Hindlimb muscle (tissue), 1 donor: ENCODE measurements at regions not wholly inside any gene's neighbourhood (a gene's known extent, or its start where the extent isn't known, plus 50 kb on each side); places are given as distances from the start of the nearest gene placed in this dataset.

Source experiments
- DNase-seq: peaks from one replicate; pipeline ENCODE4 v3.0.0-alpha.2; 2013

DNA sequence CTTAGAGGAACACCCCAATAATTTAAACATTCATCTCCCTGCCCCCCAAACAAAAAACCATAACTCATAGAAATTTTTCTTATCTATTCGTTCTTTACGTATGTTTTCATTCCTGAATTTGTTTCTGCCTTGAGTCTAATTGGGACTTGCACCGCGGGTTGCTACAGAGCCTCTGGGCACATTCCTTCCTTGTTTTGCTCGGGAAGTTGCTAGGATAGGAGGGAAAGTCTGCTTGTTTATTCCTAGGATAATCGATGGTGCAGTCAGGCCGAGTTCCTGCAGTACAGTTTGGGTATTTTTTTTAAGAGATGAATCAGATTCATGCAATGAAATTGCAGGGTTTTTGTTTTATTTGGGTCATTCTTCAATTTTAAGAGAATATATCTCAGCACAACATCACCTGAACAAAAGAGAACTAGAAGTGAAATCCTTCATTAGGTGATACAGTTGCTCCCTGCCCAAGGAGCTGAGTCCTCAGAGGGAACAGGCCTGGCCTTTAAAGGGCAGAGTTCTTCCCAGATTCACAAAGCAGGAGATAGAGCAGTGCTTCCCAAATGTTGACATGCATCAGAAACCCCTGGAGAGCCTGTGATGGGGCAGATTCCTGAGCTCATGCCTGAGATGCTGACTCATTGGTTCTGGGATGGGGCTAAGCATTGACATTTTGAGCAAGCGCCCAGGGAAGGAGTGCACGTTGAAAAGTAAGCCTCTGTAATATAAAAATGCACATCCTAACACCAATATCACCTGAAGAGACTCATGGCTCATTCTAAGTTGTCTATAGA lies 114.9 kb upstream of the FAM9B start:
- DNase-seq, result no peak

DNA sequence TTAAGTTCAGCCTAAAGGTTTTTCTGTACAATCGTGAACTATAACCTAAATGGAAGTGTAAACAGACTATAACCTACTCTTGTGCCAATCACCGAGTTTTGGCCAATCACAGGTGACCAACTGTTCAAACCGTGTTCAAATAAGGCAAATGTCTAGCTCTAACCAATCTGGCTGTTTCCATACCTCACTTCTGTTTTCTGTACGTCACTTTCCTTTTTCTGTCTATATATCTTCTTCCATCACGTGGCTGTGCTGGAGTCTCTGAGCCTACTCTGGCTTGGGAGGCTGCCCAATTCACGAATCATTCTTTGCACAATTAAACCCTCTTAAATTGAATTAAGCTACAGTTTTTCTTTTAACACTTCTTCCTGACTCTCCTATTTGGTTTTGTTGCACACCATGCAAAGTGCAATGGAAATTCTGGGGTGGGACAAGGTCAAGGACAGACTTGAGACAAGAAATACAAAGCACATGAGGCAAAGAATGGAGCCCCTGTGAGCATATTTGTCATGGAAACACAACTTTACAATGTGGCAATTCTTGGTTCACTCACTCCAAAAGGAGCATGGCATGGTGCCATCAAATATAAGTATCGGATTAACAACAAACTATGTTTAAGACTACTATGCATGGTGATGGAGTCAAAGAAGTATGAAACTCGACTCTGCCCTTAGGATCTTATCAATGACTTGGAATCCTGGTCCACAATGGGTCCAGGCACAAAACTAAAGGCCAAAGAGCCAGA lies 115.7 kb upstream of the FAM9B start:
- DNase-seq, result no peak

DNA sequence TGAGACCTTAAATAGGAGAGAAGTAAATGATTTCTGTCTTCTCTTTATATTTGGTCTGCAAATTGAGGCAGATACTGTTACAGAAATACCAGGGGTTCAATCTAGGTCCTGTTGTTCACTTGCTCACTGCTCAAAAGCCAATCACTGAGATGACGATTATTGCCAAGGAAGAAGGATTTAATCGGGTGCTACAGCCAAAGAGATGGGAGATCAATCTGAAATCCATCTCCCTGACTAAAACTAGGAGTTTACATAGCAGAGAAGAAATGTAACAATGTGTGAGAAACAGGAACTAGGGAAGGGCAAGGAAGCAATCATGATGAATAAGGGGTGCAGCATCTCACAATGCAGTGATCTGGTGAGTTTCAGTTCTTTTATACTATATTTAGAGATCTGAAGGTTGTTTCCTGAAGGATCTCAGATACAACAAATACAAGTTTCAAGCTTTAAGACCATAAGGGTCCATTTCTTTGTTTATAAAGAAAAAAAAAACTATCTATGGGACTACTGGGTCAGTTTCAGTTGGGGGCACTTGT lies 117.9 kb upstream of the FAM9B start:
- DNase-seq, result no peak

DNA sequence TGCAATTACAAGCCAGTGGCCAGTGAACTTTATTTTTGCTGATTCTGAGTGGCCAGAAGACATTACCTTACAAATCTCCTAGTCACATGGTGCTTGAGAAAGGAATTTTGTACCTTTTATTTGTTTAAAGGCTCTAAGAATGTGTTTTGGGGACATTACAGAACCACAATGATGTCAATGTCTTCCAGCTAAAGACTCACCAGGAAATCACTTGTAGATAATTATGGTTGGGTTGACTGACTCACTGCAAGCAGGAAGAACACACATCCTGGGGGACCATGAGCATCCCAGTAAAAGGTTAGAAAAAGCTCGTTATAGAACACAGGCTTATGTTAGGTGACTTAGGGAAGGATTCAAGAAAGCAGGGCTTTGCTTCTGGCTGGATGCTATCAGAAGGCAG lies 119.4 kb upstream of the FAM9B start:
- DNase-seq, result no peak

DNA sequence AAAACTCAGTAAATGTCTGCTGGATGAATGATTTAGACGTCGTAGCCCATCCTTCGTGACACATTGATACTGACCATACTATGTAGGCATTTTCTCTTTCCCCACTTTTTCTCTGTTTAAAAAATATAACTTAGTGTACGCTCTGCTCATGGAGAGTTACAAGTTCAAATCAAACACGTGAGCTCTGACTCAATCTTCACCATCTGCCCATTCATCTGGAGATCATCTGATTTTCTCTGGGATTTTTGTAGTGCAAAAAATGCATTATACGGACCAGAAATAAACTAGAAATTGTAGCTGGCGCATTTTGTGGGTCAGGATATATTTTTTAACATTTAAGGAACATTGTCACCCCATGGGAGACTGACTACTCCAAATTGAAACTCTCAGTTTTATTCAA lies 124.7 kb upstream of the FAM9B start:
- no peak for DNase-seq

DNA sequence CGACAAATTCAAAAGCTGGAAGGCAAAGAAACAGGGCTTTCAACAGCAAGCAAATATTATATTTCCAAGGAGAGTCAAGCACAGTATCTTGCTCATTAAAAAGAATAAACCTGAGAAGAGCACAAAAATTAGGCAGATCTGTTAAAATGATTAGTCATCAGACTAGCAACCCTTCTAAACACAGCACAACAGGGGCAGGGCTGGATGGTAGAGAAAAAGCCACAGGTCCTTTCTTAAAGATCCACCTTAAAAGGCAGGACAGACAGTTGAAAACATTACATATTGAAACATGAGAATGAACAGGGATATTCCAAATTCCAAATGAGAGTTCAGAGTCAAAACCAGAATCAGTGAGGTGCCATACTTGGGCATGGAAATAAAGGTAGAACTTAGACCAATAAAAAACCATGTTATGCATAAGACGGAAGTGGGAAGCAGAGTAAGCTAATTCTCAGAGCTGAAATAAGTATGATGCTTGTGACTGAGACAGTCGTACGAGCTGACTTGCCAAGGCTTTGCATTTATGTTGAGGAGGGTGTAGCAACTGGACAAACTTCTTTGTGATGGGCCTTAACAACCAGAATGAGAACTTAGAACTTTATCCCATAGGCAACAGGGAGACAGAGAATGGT lies 126.9 kb upstream of the FAM9B start:
- no peak for DNase-seq

DNA sequence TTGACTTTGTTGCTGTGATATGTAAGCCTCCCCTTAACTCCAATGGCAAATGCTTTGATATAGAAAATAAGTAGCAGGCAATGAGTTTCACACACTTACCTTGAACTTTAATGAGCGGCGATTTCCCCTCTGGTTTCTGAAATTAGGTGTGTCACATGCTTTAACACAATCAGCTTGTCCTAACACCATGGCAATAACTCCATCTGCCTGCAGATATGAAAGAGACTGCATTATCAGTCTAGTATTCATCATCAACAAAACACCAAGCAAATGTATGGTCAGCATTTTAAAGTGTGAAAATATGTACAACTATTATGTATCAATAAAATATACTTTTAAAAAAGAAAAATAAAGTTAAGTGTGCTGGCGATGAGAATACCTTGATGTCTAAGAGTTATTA lies 128.8 kb upstream of the FAM9B start:
- DNase-seq, result no peak

DNA sequence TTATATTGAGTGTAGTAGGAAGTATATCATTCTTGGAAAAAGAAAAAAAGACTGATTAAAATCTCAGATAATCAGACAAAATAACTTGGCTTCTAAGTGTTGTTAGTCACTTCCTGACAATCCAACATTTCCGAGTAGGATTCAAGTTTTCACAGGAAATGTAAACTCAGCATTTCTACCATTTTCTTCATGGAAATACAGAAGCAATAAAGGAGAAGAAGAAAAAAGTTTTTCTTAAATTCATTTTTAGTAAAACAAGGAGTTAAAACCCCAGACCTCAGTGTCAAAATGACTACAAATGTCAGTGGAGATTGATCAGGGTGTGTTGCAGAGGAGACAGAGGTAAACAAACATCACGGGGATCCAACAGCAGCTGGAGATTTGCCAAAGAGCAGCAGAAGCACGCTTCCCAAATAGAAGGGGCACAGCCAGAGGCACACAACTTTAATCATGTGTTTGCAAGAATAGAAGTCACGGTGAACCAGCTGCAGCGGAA lies 129.3 kb upstream of the FAM9B start:
- DNase-seq, result no peak

DNA sequence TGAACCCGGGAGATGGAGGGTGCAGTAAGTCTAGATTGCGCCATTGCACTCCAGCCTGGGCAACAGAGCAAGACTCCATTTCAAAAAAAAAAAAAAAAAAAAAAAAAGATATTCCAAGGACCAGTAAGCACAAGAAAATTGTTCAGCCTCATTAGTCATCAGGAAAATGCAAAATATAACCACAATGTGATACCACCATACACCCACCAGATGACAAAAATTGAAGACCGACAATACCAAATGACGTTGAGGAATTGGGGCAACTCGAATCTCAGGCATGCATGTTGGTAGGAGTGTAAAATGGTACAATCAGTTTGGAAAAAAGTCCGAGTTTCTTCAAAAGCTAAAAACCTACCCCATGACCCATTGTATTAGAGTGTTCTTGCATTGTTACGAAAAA lies 130.2 kb upstream of the FAM9B start:
- DNase-seq, result no peak

DNA sequence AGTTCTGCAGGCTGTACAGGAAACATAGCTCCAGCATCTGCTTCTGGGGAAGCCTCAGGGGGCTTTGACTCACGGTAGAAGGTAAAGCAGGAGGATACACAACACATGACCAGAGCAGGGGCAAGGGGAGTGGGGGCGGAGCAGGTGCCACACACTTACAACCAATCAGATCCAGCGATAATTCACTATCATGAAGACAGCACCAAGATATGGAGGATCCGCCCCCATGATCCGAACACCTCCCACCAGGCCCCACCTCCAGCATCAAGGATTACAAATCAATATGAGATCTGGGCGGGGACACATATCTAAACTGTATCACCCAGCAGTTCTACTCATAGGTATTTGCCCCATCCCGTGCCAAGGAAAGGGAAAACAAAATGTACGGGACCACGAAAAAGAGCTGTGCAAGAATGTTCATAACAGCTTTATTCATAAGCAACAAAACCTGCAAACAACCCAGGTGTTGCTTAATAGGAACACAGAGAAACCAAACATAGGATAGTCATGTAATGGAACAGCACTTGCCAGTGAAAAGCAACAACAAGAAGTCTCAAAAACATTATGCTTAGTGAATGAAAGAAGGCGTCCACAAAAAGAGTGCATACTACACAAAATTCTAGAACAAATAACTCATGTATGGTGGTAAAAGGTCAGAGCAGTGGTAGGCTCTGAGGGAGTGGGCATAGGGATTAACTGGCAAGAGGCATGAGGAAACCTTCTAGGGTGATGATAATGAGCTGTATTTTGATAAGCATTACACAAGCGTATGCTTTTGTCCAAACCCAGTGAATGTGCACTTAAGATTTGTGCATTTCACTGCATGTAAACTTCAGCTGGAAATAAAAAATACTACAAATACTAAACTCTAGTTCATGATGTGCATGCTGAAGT lies 130.9 kb upstream of the FAM9B start:
- no peak for DNase-seq

DNA sequence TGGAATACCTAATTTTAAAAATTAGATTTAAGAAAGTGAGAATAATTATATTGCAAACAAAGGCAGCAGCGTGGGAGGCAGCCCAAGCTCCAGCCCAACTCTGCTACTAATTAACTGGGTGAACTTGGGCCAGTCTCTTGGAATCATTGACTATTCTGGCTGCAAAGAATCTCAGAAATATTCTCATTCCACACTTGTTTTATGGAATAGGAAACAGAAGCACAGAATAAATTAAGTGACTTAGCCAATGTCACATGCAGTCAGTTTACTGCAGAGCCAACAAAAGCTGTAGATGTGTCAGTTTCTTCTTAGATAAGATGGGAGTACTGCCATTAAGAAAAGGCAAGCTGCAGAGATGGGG lies 132.6 kb upstream of the FAM9B start:
- DNase-seq, result no peak

DNA sequence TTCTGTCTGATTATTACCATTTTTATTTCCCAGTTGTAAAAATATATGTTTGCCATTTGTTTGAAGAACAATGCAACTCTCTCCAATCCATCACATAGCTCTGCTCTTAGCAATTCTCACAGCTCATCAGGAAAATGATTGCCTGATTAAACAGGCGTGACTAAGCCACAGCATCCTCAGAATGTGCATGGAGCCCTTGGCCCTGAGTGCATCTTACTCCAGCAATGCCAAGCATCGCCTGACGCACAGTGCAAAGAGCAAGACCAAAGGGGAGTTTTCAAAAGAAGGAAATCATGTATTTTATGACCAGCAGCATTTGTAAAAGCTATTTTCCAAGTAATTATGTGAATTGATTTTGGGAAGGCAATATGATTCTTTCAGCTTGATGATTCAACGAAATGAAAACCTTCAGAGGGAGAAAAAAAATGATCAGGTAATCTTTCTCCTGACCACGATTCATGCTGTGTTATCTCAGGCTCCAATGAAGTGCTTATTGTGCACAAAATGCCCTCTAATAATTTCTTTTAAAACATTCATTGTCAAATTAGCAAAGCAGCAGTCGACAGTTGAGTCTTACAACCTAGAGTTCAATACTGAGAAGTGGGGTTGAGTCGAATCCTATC lies 138.0 kb upstream of the FAM9B start:
- DNase-seq, result no peak

DNA sequence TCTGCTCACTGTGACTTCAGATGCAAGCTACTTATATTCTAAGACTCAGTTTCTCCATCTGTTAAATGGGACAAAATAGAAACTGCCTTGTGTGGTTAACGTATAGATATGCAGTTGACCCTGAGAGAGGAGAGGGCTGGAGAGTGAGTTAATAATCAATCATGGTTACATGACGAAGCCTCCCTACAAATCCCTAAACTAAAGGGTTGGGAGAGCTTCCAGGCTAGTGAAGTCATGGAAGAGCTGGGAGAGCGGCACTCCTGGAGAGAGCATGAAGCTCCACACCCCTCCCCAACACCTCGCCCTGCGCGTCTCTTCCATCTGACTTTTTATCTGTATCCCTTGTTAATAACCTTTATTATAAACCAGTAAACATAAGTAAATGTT lies 138.5 kb upstream of the FAM9B start:
- no peak for DNase-seq

DNA sequence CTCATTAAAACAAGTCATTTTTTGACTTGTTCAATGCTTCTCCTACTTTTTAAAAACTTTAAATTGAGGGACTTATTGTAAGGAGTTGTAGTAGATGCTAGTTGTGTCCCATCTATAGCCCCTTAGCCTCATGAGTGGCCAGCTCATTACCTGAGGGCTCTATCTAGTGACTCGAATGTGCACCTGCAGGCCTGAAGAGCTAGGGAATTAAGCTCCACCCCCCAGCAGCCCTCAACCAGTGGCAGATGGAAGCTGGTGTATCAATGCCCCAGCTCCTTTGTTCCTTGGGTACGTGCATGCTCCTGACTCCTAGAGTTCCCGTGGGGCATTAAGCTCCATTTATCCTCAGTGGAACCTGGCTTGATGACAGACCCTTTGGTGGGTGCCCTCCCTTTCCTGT lies 146.7 kb upstream of the FAM9B start:
- DNase-seq, result no peak

DNA sequence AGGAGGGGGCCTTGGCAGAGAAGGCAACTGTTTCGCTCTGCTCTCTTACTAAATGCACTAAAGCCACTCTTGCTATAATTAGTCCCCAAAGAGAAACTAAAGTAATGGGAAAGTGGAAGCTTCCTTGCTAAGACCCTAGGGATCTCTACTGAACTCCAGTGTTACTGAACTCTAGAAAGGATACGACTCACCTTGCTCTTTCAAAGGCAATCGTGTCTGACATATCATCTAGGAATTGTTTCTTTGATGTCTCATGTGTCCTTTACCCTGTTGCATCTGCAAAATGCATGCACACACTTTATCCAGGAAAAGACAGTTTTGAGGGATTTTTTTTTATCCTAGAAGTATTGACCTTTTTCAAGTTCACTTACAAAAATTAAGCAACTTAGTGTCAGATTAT lies 148.1 kb upstream of the FAM9B start:
- no peak for DNase-seq

DNA sequence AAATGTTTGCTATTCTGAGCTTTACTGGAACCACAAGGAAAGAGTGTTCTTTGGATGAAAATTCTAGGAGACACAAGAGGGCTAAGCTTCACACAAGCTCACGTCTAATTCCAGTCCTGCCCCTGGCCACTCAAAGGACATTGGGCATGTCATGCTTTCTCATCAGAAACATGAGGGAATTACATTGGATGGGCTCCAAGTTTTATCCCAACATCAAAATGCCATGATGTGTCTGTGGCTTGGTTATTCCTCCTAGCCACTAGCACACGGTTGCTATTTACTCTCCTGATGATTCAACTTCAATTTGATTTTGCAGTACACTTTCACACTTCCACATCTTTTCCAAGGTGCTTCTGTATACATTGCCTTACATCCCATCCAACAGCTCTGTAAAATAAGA lies 149.6 kb upstream of the FAM9B start:
- no peak for DNase-seq

DNA sequence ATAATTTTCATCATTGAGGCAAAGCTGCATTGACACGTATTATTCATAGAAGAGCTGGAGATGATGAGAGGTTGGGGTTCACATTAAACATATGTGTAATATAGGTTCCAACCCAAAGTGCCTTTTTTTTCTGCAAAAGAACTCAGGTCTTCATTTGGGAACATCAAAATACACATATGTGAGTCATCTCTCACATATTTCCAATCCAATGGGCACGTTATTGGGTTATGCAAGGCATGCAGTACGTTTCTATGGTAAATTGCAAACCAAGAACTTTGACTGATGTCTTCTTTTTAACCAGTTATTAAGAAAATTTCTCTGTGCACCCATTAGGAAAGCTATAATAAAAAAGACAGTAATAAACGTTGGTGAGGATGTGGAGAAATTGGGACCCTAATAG lies 150.3 kb upstream of the FAM9B start:
- DNase-seq, result no peak

DNA sequence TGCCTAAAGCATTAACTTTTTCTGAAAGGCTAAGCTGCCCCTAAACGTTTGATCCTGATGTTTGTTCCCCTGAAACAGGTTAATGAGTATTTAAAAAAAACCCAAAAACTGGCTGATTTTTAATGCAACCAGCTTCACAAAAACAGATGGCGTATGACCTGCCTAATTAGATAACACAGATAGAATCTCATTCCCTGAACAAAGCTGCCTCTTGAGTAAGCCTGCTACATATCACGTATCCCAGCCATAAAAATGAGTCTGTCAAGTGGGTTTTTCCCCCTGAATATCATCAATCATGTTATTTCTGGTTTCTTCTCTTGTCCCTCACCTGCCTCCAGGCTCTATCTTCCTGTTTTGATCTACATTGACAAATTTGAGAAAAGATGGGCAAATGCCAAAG lies 154.2 kb upstream of the FAM9B start:
- DNase-seq, result no peak

DNA sequence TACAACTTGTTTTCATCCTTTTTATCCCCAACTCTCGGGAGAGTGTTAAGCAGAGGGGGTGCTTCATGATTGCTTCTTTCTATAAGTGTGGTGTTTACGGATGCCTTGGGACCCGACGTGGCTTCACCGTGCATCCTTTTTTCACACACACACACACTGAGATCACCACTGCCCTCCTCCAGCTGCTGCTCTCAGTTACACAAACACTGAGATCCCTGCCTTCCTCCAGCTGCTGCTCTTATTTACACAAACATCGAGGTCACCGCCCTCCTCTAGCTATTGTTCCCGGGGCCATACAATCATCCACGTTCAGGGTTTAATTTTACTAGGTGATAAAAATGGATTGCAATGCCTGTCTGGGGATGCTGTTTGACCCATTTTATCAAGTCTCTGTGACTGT lies 155.4 kb upstream of the FAM9B start:
- no peak for DNase-seq

DNA sequence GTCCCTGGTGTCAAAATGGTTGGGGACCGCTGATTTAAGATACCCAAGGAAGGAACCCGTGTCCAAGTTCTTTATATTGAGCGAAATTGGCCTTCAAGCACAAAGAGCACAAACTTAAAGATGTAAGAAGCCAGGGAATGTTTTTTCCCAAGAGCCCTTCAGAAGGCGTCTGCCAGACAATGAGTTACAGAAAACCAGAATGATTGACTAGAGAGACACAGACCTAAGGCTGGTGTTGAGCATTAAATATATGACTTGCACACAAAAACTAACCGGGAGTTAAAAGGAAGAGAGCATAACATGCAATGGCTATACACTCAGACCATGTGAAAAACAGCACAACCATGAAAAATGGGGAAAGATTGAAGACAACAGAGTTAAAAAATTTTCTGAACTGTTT lies 157.5 kb upstream of the FAM9B start:
- no peak for DNase-seq

DNA sequence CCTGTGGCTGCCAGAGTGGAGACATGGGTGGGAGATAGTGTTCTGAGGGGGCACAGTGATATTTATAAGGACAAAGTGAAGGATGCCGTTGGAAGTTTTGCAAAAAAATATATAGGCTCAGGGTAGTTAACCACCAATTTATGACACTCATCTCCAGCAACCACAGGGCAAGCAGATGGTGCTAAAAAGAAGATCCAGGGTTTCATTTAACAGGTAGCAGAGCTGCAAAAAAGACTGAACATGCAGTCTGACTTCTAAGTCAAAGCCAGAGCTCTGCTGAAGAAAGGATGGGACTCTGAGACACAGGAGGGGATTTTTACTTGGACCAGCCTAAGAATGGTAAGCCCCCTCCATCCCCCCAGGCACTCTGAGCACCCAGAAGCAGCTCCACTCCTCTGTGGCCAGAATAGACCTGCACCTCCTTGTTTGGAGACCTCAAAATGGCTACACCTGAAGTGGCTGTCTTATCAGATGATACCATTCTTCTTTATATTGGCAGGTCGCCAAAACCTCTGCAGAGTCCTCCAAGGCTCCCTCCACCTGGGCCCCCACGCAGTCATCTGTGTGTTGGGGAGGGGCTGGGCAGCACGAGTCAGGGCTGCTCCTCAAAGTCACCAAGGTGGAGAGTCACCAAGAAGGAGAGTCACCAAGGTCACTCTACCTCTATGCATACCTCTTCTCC lies 161.4 kb upstream of the FAM9B start:
- no peak for DNase-seq
